ENCODE measurements at regions not wholly inside any gene's neighbourhood (a gene's known extent, or its start where the extent isn't known, plus 50 kb on each side); places are given as distances from the start of the nearest gene placed in this dataset.

DNA sequence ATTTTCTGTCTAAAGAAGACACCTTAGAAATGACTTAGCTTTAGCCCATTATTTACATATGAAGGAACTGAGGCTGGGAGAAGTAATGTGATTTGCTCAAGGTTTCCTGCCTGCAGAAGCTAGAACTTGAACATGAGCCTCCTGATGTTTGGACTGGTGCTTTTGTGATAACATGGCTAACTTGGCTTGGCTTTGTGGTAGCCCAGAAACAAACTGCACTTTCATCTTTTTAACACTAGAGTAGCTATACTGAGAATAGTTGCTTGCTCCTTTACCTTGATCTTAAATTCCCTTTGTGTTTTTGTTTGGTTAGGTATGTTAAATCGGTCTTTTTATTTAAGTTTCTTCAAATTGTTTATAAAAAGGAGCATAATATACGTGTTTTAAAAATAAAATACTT lies 163.5 kb upstream of the MANEA start:
- no peaks in the 10 kb centered on the region for H3K27me3 ChIP-seq
- H3K36me3 ChIP-seq: no peaks in the 10 kb centered on the region
- no peak for DNase-seq
- H3K4me3 ChIP-seq: no peak overlapping the region
- intact Hi-C loops (cut with DNase I): no loop called here
- TF ChIP-seq, protein P1, sequence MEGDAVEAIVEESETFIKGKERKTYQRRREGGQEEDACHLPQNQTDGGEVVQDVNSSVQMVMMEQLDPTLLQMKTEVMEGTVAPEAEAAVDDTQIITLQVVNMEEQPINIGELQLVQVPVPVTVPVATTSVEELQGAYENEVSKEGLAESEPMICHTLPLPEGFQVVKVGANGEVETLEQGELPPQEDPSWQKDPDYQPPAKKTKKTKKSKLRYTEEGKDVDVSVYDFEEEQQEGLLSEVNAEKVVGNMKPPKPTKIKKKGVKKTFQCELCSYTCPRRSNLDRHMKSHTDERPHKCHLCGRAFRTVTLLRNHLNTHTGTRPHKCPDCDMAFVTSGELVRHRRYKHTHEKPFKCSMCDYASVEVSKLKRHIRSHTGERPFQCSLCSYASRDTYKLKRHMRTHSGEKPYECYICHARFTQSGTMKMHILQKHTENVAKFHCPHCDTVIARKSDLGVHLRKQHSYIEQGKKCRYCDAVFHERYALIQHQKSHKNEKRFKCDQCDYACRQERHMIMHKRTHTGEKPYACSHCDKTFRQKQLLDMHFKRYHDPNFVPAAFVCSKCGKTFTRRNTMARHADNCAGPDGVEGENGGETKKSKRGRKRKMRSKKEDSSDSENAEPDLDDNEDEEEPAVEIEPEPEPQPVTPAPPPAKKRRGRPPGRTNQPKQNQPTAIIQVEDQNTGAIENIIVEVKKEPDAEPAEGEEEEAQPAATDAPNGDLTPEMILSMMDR (IDR thresholded peaks at IDR 0.05): no peak
- TF ChIP-seq POLR2A (IDR thresholded peaks at IDR 0.05): no peak
- H3K4me1 ChIP-seq: no peaks in the 10 kb centered on the region
- 50 to 62% (median 54%) methylated on average over 2 of the region's 2 CpGs for WGBS, 4 donors
- no peak for ATAC-seq
- no peak overlapping the region for H3K27ac ChIP-seq
- H3K9me3 ChIP-seq: peaks cover 0 to 3% (median 0%) of the 10 kb centered on the region in 12 donors

DNA sequence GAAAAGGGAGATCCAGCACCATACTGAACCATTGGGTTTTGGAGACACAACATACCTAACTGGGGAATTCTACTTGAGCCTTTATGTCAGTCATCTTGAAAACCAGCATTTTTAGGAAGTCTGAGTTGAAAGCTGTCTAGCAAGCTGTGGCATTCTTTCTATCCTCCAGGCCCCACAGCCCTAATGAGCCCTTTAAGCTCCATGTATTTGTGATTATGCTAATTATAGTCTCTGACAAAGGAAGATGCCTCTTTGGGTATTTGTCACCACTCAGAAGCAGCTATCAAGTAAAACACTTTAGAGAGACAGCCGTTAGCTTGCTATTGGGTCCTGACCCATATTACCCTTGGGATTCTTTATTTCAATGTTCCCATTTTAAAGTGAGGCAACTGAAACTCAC lies 159.5 kb upstream of the MANEA start:
- Histone ChIP-seq H3K9me3 (peaks cover 0 to 22% (median 0%) of the 10 kb centered on the region in 12 donors), H3K27ac (no peak overlapping the region), H3K4me3 (no peak overlapping the region), H3K36me3 (no peaks in the 10 kb centered on the region), H3K27me3 (no peaks in the 10 kb centered on the region), H3K4me1 (no peaks in the 10 kb centered on the region)
- no peak for ATAC-seq
- intact Hi-C loops (cut with DNase I): no loop called here
- TF ChIP-seq, protein P1 (IDR thresholded peaks at IDR 0.05): no peak
- TF ChIP-seq POLR2A (IDR thresholded peaks at IDR 0.05): no peak
- 0 to 2% (median 0%) methylated on average over 1 of the region's 1 CpG for WGBS, 4 donors
- DNase-seq: no peak

DNA sequence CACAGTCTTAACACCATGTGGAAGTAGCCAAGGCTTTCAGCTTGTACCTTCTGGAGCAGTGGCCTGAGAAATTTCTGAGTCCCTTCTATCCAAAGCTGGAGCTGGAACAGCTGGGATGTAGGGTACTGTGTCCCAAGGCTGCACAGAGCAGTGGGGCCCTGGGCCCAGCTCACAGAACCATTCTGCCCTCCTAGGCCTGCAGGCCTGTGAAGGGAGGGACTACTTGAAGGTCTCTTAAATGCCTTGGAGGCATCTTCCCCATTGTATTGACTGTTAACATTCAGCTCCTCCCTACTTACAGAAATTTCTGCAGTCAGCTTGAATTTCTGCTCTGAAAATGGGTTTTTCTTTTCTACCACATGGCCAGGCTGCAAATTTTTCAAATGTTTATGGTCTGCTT lies 156.5 kb upstream of the MANEA start:
- intact Hi-C loops (cut with DNase I): no loop called here
- TF ChIP-seq, protein P1 (IDR thresholded peaks at IDR 0.05): no peak
- TF ChIP-seq POLR2A (IDR thresholded peaks at IDR 0.05): no peak
- no peak for ATAC-seq
- peaks cover 0 to 22% (median 0%) of the 10 kb centered on the region in 12 donors for H3K9me3 ChIP-seq
- H3K27ac ChIP-seq: no peak overlapping the region
- no peak for DNase-seq
- H3K36me3 ChIP-seq: no peaks in the 10 kb centered on the region
- no peak overlapping the region for H3K4me3 ChIP-seq
- H3K27me3 ChIP-seq: no peaks in the 10 kb centered on the region
- no peaks in the 10 kb centered on the region for H3K4me1 ChIP-seq

DNA sequence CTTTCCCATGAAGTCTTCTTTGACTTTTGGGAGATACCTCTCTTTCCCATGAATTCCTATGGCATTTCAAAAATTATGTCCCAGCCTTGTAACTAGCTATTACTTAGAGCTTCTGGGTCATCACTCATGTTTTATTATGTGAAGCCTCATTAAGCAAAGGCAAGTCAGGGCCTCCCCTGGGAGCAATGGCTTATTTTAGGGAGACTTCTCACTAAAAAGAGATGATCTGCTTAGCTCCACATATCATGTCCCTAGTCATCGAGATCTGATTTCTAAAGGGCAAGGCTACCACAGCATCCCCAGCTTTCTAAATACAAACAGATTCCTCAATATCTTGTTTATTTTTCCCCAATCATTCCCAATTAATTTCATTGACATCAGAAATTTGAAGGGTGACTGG lies 154.0 kb upstream of the MANEA start:
- DNase-seq (no peak), ATAC-seq (no peak)
- no peaks in the 10 kb centered on the region for H3K27me3 ChIP-seq
- WGBS, 4 donors: 63 to 84% (median 81%) methylated on average over 1 of the region's 1 CpG
- TF ChIP-seq POLR2A (IDR thresholded peaks at IDR 0.05): no peak
- TF ChIP-seq, protein P1 (IDR thresholded peaks at IDR 0.05): no peak
- no peak overlapping the region for H3K27ac ChIP-seq
- no peaks in the 10 kb centered on the region for H3K36me3 ChIP-seq
- H3K9me3 ChIP-seq: peaks cover 0 to 22% (median 0%) of the 10 kb centered on the region in 12 donors
- intact Hi-C loops (cut with DNase I): no loop called here
- H3K4me1 ChIP-seq: no peaks in the 10 kb centered on the region
- no peak overlapping the region for H3K4me3 ChIP-seq

All from heart left ventricle (tissue), 16 donors.